HCT116 (cell line): ENCODE measurements at regions not wholly inside any gene's neighbourhood (a gene's known extent, or its start where the extent isn't known, plus 50 kb on each side); places are given as distances from the start of the nearest gene placed in this dataset.

Experiments used
- ATAC-seq: fragments of 200-7000 bp; cut with Tn5 transposase; 2 replicates; pipeline ENCODE4 v1.9.1; 2020; ENCODE audit warnings: mild to moderate bottlenecking, moderate library complexity
- BruUV-seq: library from RNA; stranded (reverse); fragments of 400-500 nt; replicated peaks from 2 replicates; lab custom pipeline; 2021; lab: Mats Ljungman, UMichigan
- CTCF ChIA-PET: fragments of 300-600 bp; sonication (Branson Sonifier 250); formaldehyde crosslinking; loops from one replicate; lab custom pipeline; 2021; ENCODE audit warnings: antibody characterized with exemption; lab: Charles Lee
- POLR2A ChIA-PET: fragments of 300-600, 350-600 bp; sonication (Branson Sonifier 250); formaldehyde crosslinking; loops from one replicate; lab custom pipeline; 2021; ENCODE audit warnings: antibody characterized with exemption; lab: Charles Lee
- RAD21 ChIA-PET, 2 experiments: fragments of 300-600 bp; sonication (Branson Sonifier 250); formaldehyde crosslinking; loops; one replicate each; lab custom pipeline; 2023; ENCODE audit warnings: low total read pairs in 2 of 2; ENCODE audit not compliant: uncharacterized antibody in 2 of 2, unreplicated experiment in 2 of 2, low non-redundant PET in 1 of 2; lab: Charles Lee
- DNase-seq: peaks from one replicate; pipeline ENCODE4 v3.0.0-alpha.2; 2010; ENCODE audit warnings: low read depth, low spot score
- H2AFZ ChIP-seq: fragments of 200-600 bp; shearing (Covaris generic), sonication (generic); 2 replicates; pipeline ENCODE4 v1.6.1; 2017; ENCODE audit warnings: low read depth, mixed run types, mixed read lengths, antibody characterized with exemption, low read length; ENCODE audit not compliant: poor library complexity, severe bottlenecking
- H3K27ac ChIP-seq: 2 replicates; pipeline ENCODE4 v1.5.1; 2012; ENCODE audit warnings: low read depth, low read length
- H3K27me3 ChIP-seq: fragments of 200-600 bp; sonication (generic); 2 replicates; pipeline ENCODE4 v1.6.1; 2016; ENCODE audit warnings: mixed run types, low read length, mixed read lengths; ENCODE audit not compliant: insufficient read depth
- H3K36me3 ChIP-seq, 2 experiments: fragments of 200-500 bp in 1 of 2; fragments of 200-600 bp in 1 of 2; sonication (Bioruptor generic) in 1 of 2; sonication (generic) in 1 of 2; 2 replicates each; pipeline versions ENCODE4 v1.5.1 to v1.6.1; 2014 to 2016; ENCODE audit warnings: low read length in 2 of 2, inconsistent platforms in 1 of 2, mixed read lengths in 1 of 2, mixed run types in 1 of 2; ENCODE audit not compliant: insufficient read depth in 2 of 2, control insufficient read depth in 1 of 2
- H3K4me1 ChIP-seq, 2 experiments: fragments of 200-600 bp in 1 of 2; sonication (generic) in 1 of 2; 2 replicates each; pipeline versions ENCODE4 v1.5.1 to v1.6.1; 2012 to 2017; ENCODE audit warnings: low read length in 2 of 2, inconsistent platforms in 1 of 2, mild to moderate bottlenecking in 1 of 2, mixed read lengths in 1 of 2, mixed run types in 1 of 2, moderate library complexity in 1 of 2; ENCODE audit not compliant: insufficient read depth in 2 of 2, control insufficient read depth in 1 of 2
- H3K4me2 ChIP-seq: fragments of 200-600 bp; sonication (generic); 2 replicates; pipeline ENCODE4 v1.6.1; 2017; ENCODE audit warnings: mixed run types, low read length, mixed read lengths
- H3K4me3 ChIP-seq, 2 experiments: fragments of 200-600 bp in 1 of 2; sonication (generic) in 1 of 2; replicated peaks in 1 of 2; 2 replicates each; pipeline ENCODE4 v1.5.1; 2011 to 2016; ENCODE audit warnings: low read length in 2 of 2, control low read depth in 1 of 2, low read depth in 1 of 2, mild to moderate bottlenecking in 1 of 2, mixed read lengths in 1 of 2, mixed run types in 1 of 2
- H3K79me2 ChIP-seq: fragments of 200-600 bp; sonication (generic); 2 replicates; pipeline ENCODE4 v1.6.1; 2017; ENCODE audit warnings: mild to moderate bottlenecking, mixed run types, low read length, moderate library complexity, mixed read lengths; ENCODE audit not compliant: insufficient read depth
- H3K9ac ChIP-seq: fragments of 200-600 bp; sonication (generic); 2 replicates; pipeline ENCODE4 v1.6.1; 2016; ENCODE audit warnings: low read length, mixed read lengths
- H3K9me2 ChIP-seq: fragments of 200-600 bp; sonication (generic), shearing (Covaris generic); 2 replicates; pipeline ENCODE4 v1.6.1; 2017; ENCODE audit warnings: mixed run types, mild to moderate bottlenecking, moderate library complexity; ENCODE audit not compliant: insufficient read depth
- H3K9me3 ChIP-seq, 2 experiments: fragments of 200-500 bp in 1 of 2; fragments of 200-600 bp in 1 of 2; sonication (Bioruptor generic) in 1 of 2; sonication (generic) in 1 of 2; 2 replicates each; pipeline ENCODE4 v1.6.1; 2014 to 2017; ENCODE audit warnings: low read length in 2 of 2, mixed read lengths in 2 of 2, inconsistent platforms in 1 of 2, low read depth in 1 of 2, mild to moderate bottlenecking in 1 of 2, mixed run types in 1 of 2, moderate library complexity in 1 of 2; ENCODE audit not compliant: control insufficient read depth in 1 of 2, insufficient read depth in 1 of 2
- H4K20me1 ChIP-seq: fragments of 200-600 bp; sonication (generic), shearing (Covaris generic); 2 replicates; pipeline ENCODE4 v1.6.1; 2017; ENCODE audit warnings: mixed run types, mild to moderate bottlenecking, moderate library complexity; ENCODE audit not compliant: insufficient read depth
- FOSL1 ChIP-seq: IDR thresholded peaks from 2 replicates; pipeline ENCODE4 v1.6.1; 2012; ENCODE audit warnings: low read depth
- JUND ChIP-seq: IDR thresholded peaks from 2 replicates; pipeline ENCODE4 v1.6.1; 2012
- MAX ChIP-seq: IDR thresholded peaks from 2 replicates; pipeline ENCODE4 v1.6.1; 2012
- SIN3A ChIP-seq: IDR thresholded peaks from 2 replicates; pipeline ENCODE4 v1.6.1; 2012; ENCODE audit warnings: low read depth
- SP1 ChIP-seq: IDR thresholded peaks from 2 replicates; pipeline ENCODE4 v1.6.1; 2012; ENCODE audit warnings: low read depth
- SRF ChIP-seq: IDR thresholded peaks from 2 replicates; pipeline ENCODE4 v1.6.1; 2012; ENCODE audit warnings: low read depth
- ZBTB33 ChIP-seq: IDR thresholded peaks from 2 replicates; pipeline ENCODE4 v1.6.1; 2011; ENCODE audit warnings: mild to moderate bottlenecking, low read length, moderate library complexity; ENCODE audit not compliant: insufficient replicate concordance; ENCODE audit errors: extremely low read depth
- ZNF274 ChIP-seq: fragments of 200-500 bp; sonication (Bioruptor generic); IDR thresholded peaks from 2 replicates; pipeline ENCODE4 v1.6.1; 2014; ENCODE audit warnings: mild to moderate bottlenecking, low read depth, low read length, inconsistent platforms
- intact Hi-C: fragments of 100-400 bp; cut with micrococcal nuclease; formaldehyde crosslinking; loops from 2 replicates; pipeline ENCODE4 v1.10.0; 2022

- Histone ChIP-seq H4K20me1 (no peaks in the 10 kb centered on the region), H3K79me2 (no peaks in the 10 kb centered on the region), H3K9me2 (no peaks in the 10 kb centered on the region), H3K9ac (no peak overlapping the region), H3K27me3 (no peaks in the 10 kb centered on the region), H3K4me1 (no peaks in the 10 kb centered on the region), H3K4me2 (no peak overlapping the region), H3K36me3 (no peaks in the 10 kb centered on the region), H2AFZ (no peak overlapping the region), H3K4me3 (no peak overlapping the region)
- ATAC-seq (no peak), DNase-seq (no peak)
- ChIA-PET RAD21 (no interaction called here), POLR2A (no interaction called here)
- BruUV-seq, result no TSS peak
- TF ChIP-seq FOSL1, result no peak
- no peak for TF ChIP-seq ZBTB33
- no peak for TF ChIP-seq ZNF274
- TF ChIP-seq SP1, result no peak
- TF ChIP-seq MAX, result no peak
- TF ChIP-seq, all 23 proteins: peak for 0
- Histone ChIP-seq H3K27ac (no peak overlapping the region), H3K9me3 (no peaks in the 10 kb centered on the region; a peak in 2 of 4 replicates)
- CTCF ChIA-PET, result no interaction called here
- intact Hi-C loops, result no loop called here
Observed at GRCh38 chr9:80547613-80548012, 975.8 kb downstream of the TLE4 start.

- Histone ChIP-seq H3K27ac (no peak overlapping the region), H2AFZ (no peak overlapping the region), H3K4me1 (no peaks in the 10 kb centered on the region), H3K9me2 (no peaks in the 10 kb centered on the region), H3K27me3 (no peaks in the 10 kb centered on the region), H3K36me3 (no peaks in the 10 kb centered on the region), H4K20me1 (no peaks in the 10 kb centered on the region), H3K79me2 (no peaks in the 10 kb centered on the region), H3K4me2 (no peak overlapping the region), H3K4me3 (no peak overlapping the region), H3K9me3 (peaks cover 0 to 4% of the 10 kb centered on the region in 2 experiments; a peak in 2 of 4 replicates), H3K9ac (no peak overlapping the region)
- ChIA-PET CTCF (no interaction called here), POLR2A (no interaction called here), RAD21 (no interaction called here)
- intact Hi-C loops, result no loop called here
- DNase-seq (no peak), ATAC-seq (no peak)
- BruUV-seq, result no TSS peak
- no peak for TF ChIP-seq SRF
- no peak for TF ChIP-seq JUND
- no peak for TF ChIP-seq SIN3A
Observed at GRCh38 chr9:80540387-80540786, 968.6 kb downstream of the TLE4 start.
